ENCODE measurements at regions not wholly inside any gene's neighbourhood (a gene's known extent, or its start where the extent isn't known, plus 50 kb on each side); places are given as distances from the start of the nearest gene placed in this dataset.
A peak's percentile ranks its signal among the peaks of the same experiment; 100 is the strongest.

- CTCF ChIA-PET: interaction anchor here (0.6 to 0.7 kb wide), 3 partner anchors 26 to 1194 kb away, joined by 3 to 4 read pairs (median 4); no protein-coding TSS in a partner anchor
- H3K4me3 ChIP-seq (ENCODE audit: low read depth, low read length): no peak overlapping the region
- TF ChIP-seq, protein P1, sequence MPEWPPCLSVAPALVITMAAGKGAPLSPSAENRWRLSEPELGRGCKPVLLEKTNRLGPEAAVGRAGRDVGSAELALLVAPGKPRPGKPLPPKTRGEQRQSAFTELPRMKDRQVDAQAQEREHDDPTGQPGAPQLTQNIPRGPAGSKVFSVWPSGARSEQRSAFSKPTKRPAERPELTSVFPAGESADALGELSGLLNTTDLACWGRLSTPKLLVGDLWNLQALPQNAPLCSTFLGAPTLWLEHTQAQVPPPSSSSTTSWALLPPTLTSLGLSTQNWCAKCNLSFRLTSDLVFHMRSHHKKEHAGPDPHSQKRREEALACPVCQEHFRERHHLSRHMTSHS (tag by site-specific recombination; IDR thresholded peaks at IDR 0.05): no peak
- TF ChIP-seq OVOL3 (tag by site-specific recombination; IDR thresholded peaks at IDR 0.05): no peak
- TF ChIP-seq ZNF394 (tag by site-specific recombination; IDR thresholded peaks at IDR 0.05; ENCODE audit: borderline replicate concordance): no peak
- no peak for TF ChIP-seq GFI1B (tag by site-specific recombination; IDR thresholded peaks at IDR 0.05)
- no peak for TF ChIP-seq ZNF677 (tag by site-specific recombination; IDR thresholded peaks at IDR 0.05)
- TF ChIP-seq YY1 (tag by site-specific recombination; IDR thresholded peaks at IDR 0.05): no peak
- no peak for TF ChIP-seq ZFP69B (tag by site-specific recombination; IDR thresholded peaks at IDR 0.05)
- no peak for TF ChIP-seq ZBTB17 (tag by site-specific recombination; IDR thresholded peaks at IDR 0.05)
- TF ChIP-seq KLF1 (tag by site-specific recombination; IDR thresholded peaks at IDR 0.05): no peak
- no peak for TF ChIP-seq YY2 (tag by site-specific recombination; IDR thresholded peaks at IDR 0.05)
- no peak for TF ChIP-seq ZEB2 (tag by site-specific recombination; IDR thresholded peaks at IDR 0.05)
- no peak for TF ChIP-seq ZNF645 (tag by site-specific recombination; IDR thresholded peaks at IDR 0.05)
- no peak for TF ChIP-seq ZNF19 (tag by site-specific recombination; IDR thresholded peaks at IDR 0.05; ENCODE audit: low read depth)
- no peak for TF ChIP-seq REPIN1 (tag by site-specific recombination; IDR thresholded peaks at IDR 0.05; ENCODE audit: low read depth)
- TF ChIP-seq ZNF624 (tag by site-specific recombination; IDR thresholded peaks at IDR 0.05): no peak
- TF ChIP-seq, protein P2, sequence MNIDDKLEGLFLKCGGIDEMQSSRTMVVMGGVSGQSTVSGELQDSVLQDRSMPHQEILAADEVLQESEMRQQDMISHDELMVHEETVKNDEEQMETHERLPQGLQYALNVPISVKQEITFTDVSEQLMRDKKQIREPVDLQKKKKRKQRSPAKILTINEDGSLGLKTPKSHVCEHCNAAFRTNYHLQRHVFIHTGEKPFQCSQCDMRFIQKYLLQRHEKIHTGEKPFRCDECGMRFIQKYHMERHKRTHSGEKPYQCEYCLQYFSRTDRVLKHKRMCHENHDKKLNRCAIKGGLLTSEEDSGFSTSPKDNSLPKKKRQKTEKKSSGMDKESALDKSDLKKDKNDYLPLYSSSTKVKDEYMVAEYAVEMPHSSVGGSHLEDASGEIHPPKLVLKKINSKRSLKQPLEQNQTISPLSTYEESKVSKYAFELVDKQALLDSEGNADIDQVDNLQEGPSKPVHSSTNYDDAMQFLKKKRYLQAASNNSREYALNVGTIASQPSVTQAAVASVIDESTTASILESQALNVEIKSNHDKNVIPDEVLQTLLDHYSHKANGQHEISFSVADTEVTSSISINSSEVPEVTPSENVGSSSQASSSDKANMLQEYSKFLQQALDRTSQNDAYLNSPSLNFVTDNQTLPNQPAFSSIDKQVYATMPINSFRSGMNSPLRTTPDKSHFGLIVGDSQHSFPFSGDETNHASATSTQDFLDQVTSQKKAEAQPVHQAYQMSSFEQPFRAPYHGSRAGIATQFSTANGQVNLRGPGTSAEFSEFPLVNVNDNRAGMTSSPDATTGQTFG (tag by site-specific recombination; IDR thresholded peaks at IDR 0.05; ENCODE audit: borderline replicate concordance): no peak
- TF ChIP-seq ZNF140 (tag by site-specific recombination; IDR thresholded peaks at IDR 0.05): no peak
- no peak for TF ChIP-seq ZSCAN16 (tag by site-specific recombination; IDR thresholded peaks at IDR 0.05)
- no peak for TF ChIP-seq ZNF10 (tag by site-specific recombination; IDR thresholded peaks at IDR 0.05)
- no peak for TF ChIP-seq ZNF521 (tag by site-specific recombination; IDR thresholded peaks at IDR 0.05)
- POLR2A ChIA-PET: no interaction called here
- peaks cover 0 to 12% of the 10 kb centered on the region in 2 experiments; a peak in 1 of 3 replicates for H3K36me3 ChIP-seq (ENCODE audit: control insufficient read depth in 2 of 2, insufficient read depth in 1 of 2, low read length in 2 of 2)
- peaks cover 2% of the 10 kb centered on the region; the same call in 1 of the 2 replicates for H3K4me1 ChIP-seq (ENCODE audit: control insufficient read depth, insufficient read depth, low read length)
- no peak overlapping the region for H3K27ac ChIP-seq (ENCODE audit: extremely low read depth, low read depth, low read length)
- H3K9me3 ChIP-seq (ENCODE audit: control insufficient read depth, insufficient read depth, low read depth, low read length): no peaks in the 10 kb centered on the region
Measured at GRCh38 chr17:77315010-77315409, 174.2 kb downstream of the SEC14L1 start.

DNA sequence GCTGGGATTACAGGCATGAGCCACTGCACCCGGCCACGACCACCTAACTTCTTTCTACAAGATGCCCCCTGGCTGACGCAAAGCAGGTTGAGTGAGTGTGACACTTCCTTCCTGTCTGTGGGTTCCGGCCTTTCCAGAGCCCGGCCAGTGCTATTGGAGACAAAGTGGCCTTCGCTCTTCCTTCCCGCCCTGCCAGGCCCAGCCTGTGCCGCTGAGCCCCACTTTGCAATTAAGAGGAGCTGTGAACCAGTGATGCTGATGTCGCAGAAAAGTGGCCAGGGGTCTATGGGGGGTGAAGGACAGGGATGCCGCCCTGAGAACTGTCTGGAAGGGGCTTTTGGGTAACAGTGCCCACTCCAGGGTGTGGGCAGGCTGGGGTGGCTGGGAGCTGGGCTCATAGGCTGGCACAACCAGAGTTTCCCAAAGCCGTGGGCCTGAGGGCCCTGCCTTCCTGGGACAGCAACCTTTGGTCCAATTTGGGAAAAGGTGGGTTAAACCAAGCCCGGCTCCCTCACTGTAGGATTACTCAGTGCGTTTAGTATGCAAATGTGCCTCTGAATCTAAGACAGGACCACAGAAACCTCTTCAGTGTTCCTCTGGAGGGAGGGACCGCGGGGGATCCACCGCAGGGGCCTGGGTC, 174.9 kb downstream of the SEC14L1 start:
- Histone ChIP-seq H3K9me3 (ENCODE audit: control insufficient read depth, insufficient read depth, low read depth, low read length) (no peaks in the 10 kb centered on the region), H3K36me3 (ENCODE audit: control insufficient read depth in 2 of 2, insufficient read depth in 1 of 2, low read length in 2 of 2) (peaks cover 0 to 12% of the 10 kb centered on the region in 2 experiments; a peak in 1 of 3 replicates), H3K4me1 (ENCODE audit: control insufficient read depth, insufficient read depth, low read length) (peaks cover 2% of the 10 kb centered on the region; the same call in 1 of the 2 replicates), H3K27ac (ENCODE audit: extremely low read depth, low read depth, low read length) (peak overlapping the region; percentile 48; the same call in 1 of the 2 replicates), H3K4me3 (ENCODE audit: low read depth, low read length) (no peak overlapping the region)
- TF ChIP-seq ZNF585B (tag by site-specific recombination; IDR thresholded peaks at IDR 0.05): no peak
- TF ChIP-seq RBAK (tag by site-specific recombination; IDR thresholded peaks at IDR 0.05): no peak
- TF ChIP-seq, protein P3, sequence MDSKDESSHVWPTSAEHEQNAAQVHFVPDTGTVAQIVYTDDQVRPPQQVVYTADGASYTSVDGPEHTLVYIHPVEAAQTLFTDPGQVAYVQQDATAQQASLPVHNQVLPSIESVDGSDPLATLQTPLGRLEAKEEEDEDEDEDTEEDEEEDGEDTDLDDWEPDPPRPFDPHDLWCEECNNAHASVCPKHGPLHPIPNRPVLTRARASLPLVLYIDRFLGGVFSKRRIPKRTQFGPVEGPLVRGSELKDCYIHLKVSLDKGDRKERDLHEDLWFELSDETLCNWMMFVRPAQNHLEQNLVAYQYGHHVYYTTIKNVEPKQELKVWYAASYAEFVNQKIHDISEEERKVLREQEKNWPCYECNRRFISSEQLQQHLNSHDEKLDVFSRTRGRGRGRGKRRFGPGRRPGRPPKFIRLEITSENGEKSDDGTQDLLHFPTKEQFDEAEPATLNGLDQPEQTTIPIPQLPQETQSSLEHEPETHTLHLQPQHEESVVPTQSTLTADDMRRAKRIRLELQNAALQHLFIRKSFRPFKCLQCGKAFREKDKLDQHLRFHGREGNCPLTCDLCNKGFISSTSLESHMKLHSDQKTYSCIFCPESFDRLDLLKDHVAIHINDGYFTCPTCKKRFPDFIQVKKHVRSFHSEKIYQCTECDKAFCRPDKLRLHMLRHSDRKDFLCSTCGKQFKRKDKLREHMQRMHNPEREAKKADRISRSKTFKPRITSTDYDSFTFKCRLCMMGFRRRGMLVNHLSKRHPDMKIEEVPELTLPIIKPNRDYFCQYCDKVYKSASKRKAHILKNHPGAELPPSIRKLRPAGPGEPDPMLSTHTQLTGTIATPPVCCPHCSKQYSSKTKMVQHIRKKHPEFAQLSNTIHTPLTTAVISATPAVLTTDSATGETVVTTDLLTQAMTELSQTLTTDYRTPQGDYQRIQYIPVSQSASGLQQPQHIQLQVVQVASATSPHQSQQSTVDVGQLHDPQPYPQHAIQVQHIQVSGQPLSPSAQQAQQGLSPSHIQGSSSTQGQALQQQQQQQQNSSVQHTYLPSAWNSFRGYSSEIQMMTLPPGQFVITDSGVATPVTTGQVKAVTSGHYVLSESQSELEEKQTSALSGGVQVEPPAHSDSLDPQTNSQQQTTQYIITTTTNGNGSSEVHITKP (tag by site-specific recombination; IDR thresholded peaks at IDR 0.05): 0 out of 2 replicates have a peak, but pooled peaks have one; percentile 11
- TF ChIP-seq PRDM4 (tag by site-specific recombination; IDR thresholded peaks at IDR 0.05): no peak
- TF ChIP-seq ZEB2 (tag by site-specific recombination; IDR thresholded peaks at IDR 0.05): no peak
- TF ChIP-seq MZF1 (tag by site-specific recombination; IDR thresholded peaks at IDR 0.05; ENCODE audit: borderline replicate concordance): no peak
- TF ChIP-seq SP3 (tag by site-specific recombination; IDR thresholded peaks at IDR 0.05): no peak
- ChIA-PET POLR2A (no interaction called here), CTCF (no interaction called here)
